EH (cell line): ENCODE measurements at regions not wholly inside any gene's neighbourhood (a gene's known extent, or its start where the extent isn't known, plus 50 kb on each side); places are given as distances from the start of the nearest gene placed in this dataset.

ENCODE experiments used
- DNase-seq: peaks from one replicate; pipeline ENCODE4 v3.0.0-alpha.2; 2015; ENCODE audit warnings: low read depth

- no peak for DNase-seq
Measured at GRCh38 chr16:86040496-86040895, 141.5 kb downstream of the IRF8 start.

- no peak for DNase-seq
Measured at GRCh38 chr16:86041215-86041614, 142.3 kb downstream of the IRF8 start.

- DNase-seq, result no peak
Measured at GRCh38 chr16:86041807-86042206, 142.8 kb downstream of the IRF8 start.

GRCh38 chr16:86042393-86042792, 143.4 kb downstream of the IRF8 start:
- DNase-seq, result no peak

GRCh38 chr16:86042996-86043725, 144.2 kb downstream of the IRF8 start:
- no peak for DNase-seq

GRCh38 chr16:86044241-86044671, 145.3 kb downstream of the IRF8 start:
- peak; percentile 55 for DNase-seq

GRCh38 chr16:86044881-86045590, 146.1 kb downstream of the IRF8 start:
- no peak for DNase-seq

GRCh38 chr16:86045591-86045971, 146.6 kb downstream of the IRF8 start:
- DNase-seq, result no peak

GRCh38 chr16:86046026-86046425, 147.1 kb downstream of the IRF8 start:
- no peak for DNase-seq

GRCh38 chr16:86046667-86047270, 147.8 kb downstream of the IRF8 start:
- no peak for DNase-seq

GRCh38 chr16:86048221-86048620, 149.3 kb downstream of the IRF8 start:
- DNase-seq, result no peak

GRCh38 chr16:86048882-86049585, 150.1 kb downstream of the IRF8 start:
- DNase-seq, result no peak

GRCh38 chr16:86049641-86050040, 150.7 kb downstream of the IRF8 start:
- DNase-seq, result no peak

- DNase-seq, result no peak
Measured at GRCh38 chr16:86050111-86050510, 151.1 kb downstream of the IRF8 start.

- DNase-seq, result no peak
Measured at GRCh38 chr16:86050591-86051367, 151.8 kb downstream of the IRF8 start.

GRCh38 chr16:86051368-86052114, 152.6 kb downstream of the IRF8 start:
- peak; percentile 22 for DNase-seq

- no peak for DNase-seq
Measured at GRCh38 chr16:86052115-86052670, 153.2 kb downstream of the IRF8 start.

GRCh38 chr16:86052926-86053325, 154.0 kb downstream of the IRF8 start:
- no peak for DNase-seq

GRCh38 chr16:86059253-86060171, 160.6 kb downstream of the IRF8 start:
- DNase-seq, result no peak
